ENCODE measurements at regions not wholly inside any gene's neighbourhood (a gene's known extent, or its start where the extent isn't known, plus 50 kb on each side); places are given as distances from the start of the nearest gene placed in this dataset.

- no peak for TF ChIP-seq CTCF (IDR thresholded peaks at IDR 0.05; ENCODE audit: low read depth, low read length)
- DNase-seq (ENCODE audit: extremely low read depth, low read depth) = no peak
These were observed 101.9 kb downstream of the TEX29 start for GRCh38 chr13:111422348-111422747.

- TF ChIP-seq CTCF (IDR thresholded peaks at IDR 0.05; ENCODE audit: low read depth, low read length) = no peak
- no peak for DNase-seq (ENCODE audit: extremely low read depth, low read depth)
These were observed 102.8 kb downstream of the TEX29 start for GRCh38 chr13:111423168-111423785.

DNA sequence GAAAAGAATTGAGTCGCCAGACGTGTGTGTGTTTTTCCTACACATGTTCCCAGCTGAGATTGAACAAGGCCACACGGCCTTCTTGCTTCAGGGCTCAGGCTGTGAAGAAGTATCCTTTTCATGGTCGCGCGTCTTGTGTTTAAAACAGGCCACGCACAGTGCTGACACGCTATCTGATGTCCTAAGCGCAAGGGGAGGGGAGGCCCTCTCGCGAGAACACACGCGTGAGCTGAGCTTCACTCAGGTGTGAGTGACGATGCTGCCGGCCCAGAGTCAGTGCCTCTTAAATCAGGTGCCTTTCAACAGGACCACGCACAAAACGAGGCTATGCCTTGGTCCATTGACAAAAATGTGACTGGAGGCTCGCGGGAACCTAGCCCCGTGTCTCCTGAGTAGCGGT is 103.7 kb downstream of the TEX29 start:
- no peak for TF ChIP-seq CTCF (IDR thresholded peaks at IDR 0.05; ENCODE audit: low read depth, low read length)
- DNase-seq (ENCODE audit: extremely low read depth, low read depth) = no peak

GRCh38 chr13:111425326-111425725 is 104.9 kb downstream of the TEX29 start:
- no peak for TF ChIP-seq CTCF (IDR thresholded peaks at IDR 0.05; ENCODE audit: low read depth, low read length)
- no peak for DNase-seq (ENCODE audit: extremely low read depth, low read depth)

- DNase-seq (ENCODE audit: extremely low read depth, low read depth) = no peak
- TF ChIP-seq CTCF (IDR thresholded peaks at IDR 0.05; ENCODE audit: low read depth, low read length) = peak; percentile 45
These were observed 108.7 kb downstream of the TEX29 start for GRCh38 chr13:111429064-111429558.

- DNase-seq (ENCODE audit: extremely low read depth, low read depth) = no peak
These were observed 110.8 kb downstream of the TEX29 start for GRCh38 chr13:111431206-111431605.

More at GRCh38 chr13:111431206-111431605, 110.8 kb downstream of the TEX29 start:
- no peak for TF ChIP-seq CTCF (IDR thresholded peaks at IDR 0.05; ENCODE audit: low read depth, low read length)
